ENCODE measurements at regions not wholly inside any gene's neighbourhood (a gene's known extent, or its start where the extent isn't known, plus 50 kb on each side); places are given as distances from the start of the nearest gene placed in this dataset.

DNA sequence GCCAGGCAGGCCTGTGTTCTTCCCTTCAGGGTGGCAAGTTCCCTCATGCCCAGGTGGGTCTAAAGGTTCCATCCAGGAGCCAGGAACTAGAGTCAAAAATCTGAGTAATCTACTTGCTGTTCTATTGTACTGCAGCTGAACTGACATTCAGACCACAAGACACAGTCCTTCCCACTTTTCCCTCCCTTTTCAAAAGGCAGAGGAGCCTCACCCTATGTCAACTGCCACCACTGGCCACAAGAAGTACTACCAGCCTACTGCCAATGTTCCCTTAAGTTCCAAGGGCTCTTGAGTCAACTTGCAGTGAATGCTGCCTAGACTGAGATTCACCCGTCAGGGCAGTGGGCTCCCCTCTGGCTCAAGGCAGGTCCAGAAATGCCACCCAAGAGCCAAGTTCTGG, 133.5 kb downstream of the FAM47B start:
- Histone ChIP-seq H4K20me1 (ENCODE audit: insufficient read depth, low read length) (no peaks in the 10 kb centered on the region), H3K4me1 (ENCODE audit: insufficient read depth, low read length, poor library complexity, severe bottlenecking) (no peaks in the 10 kb centered on the region), H3K9me2 (ENCODE audit: insufficient read depth, low read length) (no peaks in the 10 kb centered on the region), H3K79me2 (ENCODE audit: insufficient read depth, low read depth, low read length) (no peaks in the 10 kb centered on the region), H2AFZ (ENCODE audit: low read length) (no peak overlapping the region), H3K4me3 (ENCODE audit: low read depth, low read length, poor library complexity, severe bottlenecking) (no peak overlapping the region), H3K9me3 (ENCODE audit: low read length) (no peaks in the 10 kb centered on the region), H3K36me3 (ENCODE audit: insufficient read depth, low read length) (no peaks in the 10 kb centered on the region), H3K27ac (ENCODE audit: low read depth, low read length, poor library complexity, severe bottlenecking) (no peak overlapping the region), H3K4me2 (ENCODE audit: low read length) (no peak overlapping the region)
- BruUV-seq (replicated peaks): no TSS peak
- intact Hi-C loops (cut with micrococcal nuclease; ENCODE audit: unreplicated experiment): no loop called here
- TF ChIP-seq CTCF (conservative IDR thresholded peaks at IDR 0.05; ENCODE audit: low read length): no peak
- no peak for TF ChIP-seq EZH2phosphoT487 (IDR thresholded peaks at IDR 0.05; ENCODE audit: borderline replicate concordance, low read depth, low read length)
- ChIA-PET POLR2A (no interaction called here), CTCF (ENCODE audit: unreplicated experiment) (no interaction called here)
- no peak for DNase-seq (ENCODE audit: low spot score)

GRCh38 chrX:35090801-35091200, 148.2 kb downstream of the FAM47B start:
- intact Hi-C loops (cut with micrococcal nuclease; ENCODE audit: unreplicated experiment): no loop called here
- CTCF ChIA-PET (ENCODE audit: unreplicated experiment): no interaction called here

GRCh38 chrX:35098419-35098818, 155.8 kb downstream of the FAM47B start:
- DNase-seq (ENCODE audit: low spot score): no peak
- TF ChIP-seq EZH2phosphoT487 (IDR thresholded peaks at IDR 0.05; ENCODE audit: borderline replicate concordance, low read depth, low read length): no peak
- TF ChIP-seq CTCF (conservative IDR thresholded peaks at IDR 0.05; ENCODE audit: low read length): no peak
- ChIA-PET POLR2A (no interaction called here), CTCF (ENCODE audit: unreplicated experiment) (no interaction called here)
- H3K4me2 ChIP-seq (ENCODE audit: low read length): no peak overlapping the region
- no peaks in the 10 kb centered on the region for H4K20me1 ChIP-seq (ENCODE audit: insufficient read depth, low read length)
- no peaks in the 10 kb centered on the region for H3K9me2 ChIP-seq (ENCODE audit: insufficient read depth, low read length)
- no peaks in the 10 kb centered on the region for H3K4me1 ChIP-seq (ENCODE audit: insufficient read depth, low read length, poor library complexity, severe bottlenecking)
- no peaks in the 10 kb centered on the region for H3K36me3 ChIP-seq (ENCODE audit: insufficient read depth, low read length)
- no peaks in the 10 kb centered on the region for H3K9me3 ChIP-seq (ENCODE audit: low read length)
- H3K4me3 ChIP-seq (ENCODE audit: low read depth, low read length, poor library complexity, severe bottlenecking): no peak overlapping the region
- BruUV-seq (replicated peaks): no TSS peak
- intact Hi-C loops (cut with micrococcal nuclease; ENCODE audit: unreplicated experiment): no loop called here
- no peaks in the 10 kb centered on the region for H3K79me2 ChIP-seq (ENCODE audit: insufficient read depth, low read depth, low read length)
- H2AFZ ChIP-seq (ENCODE audit: low read length): no peak overlapping the region
- H3K27ac ChIP-seq (ENCODE audit: low read depth, low read length, poor library complexity, severe bottlenecking): no peak overlapping the region

More at GRCh38 chrX:35090801-35091200, 148.2 kb downstream of the FAM47B start:
- H3K4me2 ChIP-seq (ENCODE audit: low read length): no peak overlapping the region
- H4K20me1 ChIP-seq (ENCODE audit: insufficient read depth, low read length): no peaks in the 10 kb centered on the region
- BruUV-seq (replicated peaks): no TSS peak
- no peaks in the 10 kb centered on the region for H3K4me1 ChIP-seq (ENCODE audit: insufficient read depth, low read length, poor library complexity, severe bottlenecking)
- DNase-seq (ENCODE audit: low spot score): no peak
- no peak for TF ChIP-seq CTCF (conservative IDR thresholded peaks at IDR 0.05; ENCODE audit: low read length)
- no peak for TF ChIP-seq EZH2phosphoT487 (IDR thresholded peaks at IDR 0.05; ENCODE audit: borderline replicate concordance, low read depth, low read length)
- H3K79me2 ChIP-seq (ENCODE audit: insufficient read depth, low read depth, low read length): no peaks in the 10 kb centered on the region
- no peak overlapping the region for H2AFZ ChIP-seq (ENCODE audit: low read length)
- POLR2A ChIA-PET: no interaction called here
- no peak overlapping the region for H3K4me3 ChIP-seq (ENCODE audit: low read depth, low read length, poor library complexity, severe bottlenecking)
- no peaks in the 10 kb centered on the region for H3K9me2 ChIP-seq (ENCODE audit: insufficient read depth, low read length)
- H3K27ac ChIP-seq (ENCODE audit: low read depth, low read length, poor library complexity, severe bottlenecking): no peak overlapping the region
- H3K36me3 ChIP-seq (ENCODE audit: insufficient read depth, low read length): no peaks in the 10 kb centered on the region
- no peaks in the 10 kb centered on the region for H3K9me3 ChIP-seq (ENCODE audit: low read length)

All from OCI-LY7 (cell line).